ENCODE measurements at regions not wholly inside any gene's neighbourhood (a gene's known extent, or its start where the extent isn't known, plus 50 kb on each side); places are given as distances from the start of the nearest gene placed in this dataset.

DNA sequence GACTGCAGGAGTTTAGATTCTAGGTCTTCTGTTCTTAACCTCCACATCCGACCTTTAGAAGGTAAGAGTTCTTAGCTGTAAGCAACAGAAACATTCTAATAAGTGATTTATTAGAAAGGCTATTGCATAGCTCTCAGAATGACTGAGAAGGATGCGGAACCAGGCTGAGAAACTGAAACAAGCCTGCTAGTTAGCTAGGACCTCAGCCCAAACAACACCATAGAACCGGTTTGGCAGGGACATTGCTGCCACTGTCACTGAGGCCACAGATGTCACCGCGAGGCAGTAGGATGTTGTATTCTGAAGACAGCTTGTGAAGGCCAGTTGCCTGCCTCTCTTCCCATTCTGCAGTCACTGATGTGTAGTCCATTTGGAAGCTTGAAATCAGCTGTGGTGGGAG is 160.0 kb upstream of the ARX start:
- Mint-ChIP-seq H3K36me3 (ENCODE audit: low read depth) (no peaks in the 10 kb centered on the region), H3K4me1 (ENCODE audit: low read depth) (no peaks in the 10 kb centered on the region), H3K27ac (no peak overlapping the region), H3K9me3 (no peaks in the 10 kb centered on the region), H3K27me3 (peaks cover 10% of the 10 kb centered on the region), H3K4me3 (no peak overlapping the region)
- H3K4me1 ChIP-seq (ENCODE audit: insufficient read depth, low read length) = no peaks in the 10 kb centered on the region
- H3K4me3 ChIP-seq (ENCODE audit: low read length) = no peak overlapping the region
- intact Hi-C loops (cut with DNase I, micrococcal nuclease) = no loop called here
- ATAC-seq (ENCODE audit: poor library complexity) (no peak), DNase-seq (no peak)
- no peaks in the 10 kb centered on the region for H3K27me3 ChIP-seq (ENCODE audit: control insufficient read depth in 1 of 2, insufficient read depth in 2 of 2, low read length in 2 of 2)
- TF ChIP-seq, protein P1, sequence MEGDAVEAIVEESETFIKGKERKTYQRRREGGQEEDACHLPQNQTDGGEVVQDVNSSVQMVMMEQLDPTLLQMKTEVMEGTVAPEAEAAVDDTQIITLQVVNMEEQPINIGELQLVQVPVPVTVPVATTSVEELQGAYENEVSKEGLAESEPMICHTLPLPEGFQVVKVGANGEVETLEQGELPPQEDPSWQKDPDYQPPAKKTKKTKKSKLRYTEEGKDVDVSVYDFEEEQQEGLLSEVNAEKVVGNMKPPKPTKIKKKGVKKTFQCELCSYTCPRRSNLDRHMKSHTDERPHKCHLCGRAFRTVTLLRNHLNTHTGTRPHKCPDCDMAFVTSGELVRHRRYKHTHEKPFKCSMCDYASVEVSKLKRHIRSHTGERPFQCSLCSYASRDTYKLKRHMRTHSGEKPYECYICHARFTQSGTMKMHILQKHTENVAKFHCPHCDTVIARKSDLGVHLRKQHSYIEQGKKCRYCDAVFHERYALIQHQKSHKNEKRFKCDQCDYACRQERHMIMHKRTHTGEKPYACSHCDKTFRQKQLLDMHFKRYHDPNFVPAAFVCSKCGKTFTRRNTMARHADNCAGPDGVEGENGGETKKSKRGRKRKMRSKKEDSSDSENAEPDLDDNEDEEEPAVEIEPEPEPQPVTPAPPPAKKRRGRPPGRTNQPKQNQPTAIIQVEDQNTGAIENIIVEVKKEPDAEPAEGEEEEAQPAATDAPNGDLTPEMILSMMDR (IDR thresholded peaks at IDR 0.05) = no peak
- ChIA-PET CTCF (no interaction called here), POLR2A (no interaction called here)
- no peak overlapping the region for H3K27ac ChIP-seq (ENCODE audit: low read depth in 1 of 2, low read length in 2 of 2)
- H3K9me3 ChIP-seq (ENCODE audit: control insufficient read depth in 1 of 2, insufficient read depth in 1 of 2, low read length in 2 of 2) = no peaks in the 10 kb centered on the region
- H3K36me3 ChIP-seq (ENCODE audit: insufficient read depth, low read length) = no peaks in the 10 kb centered on the region

DNA sequence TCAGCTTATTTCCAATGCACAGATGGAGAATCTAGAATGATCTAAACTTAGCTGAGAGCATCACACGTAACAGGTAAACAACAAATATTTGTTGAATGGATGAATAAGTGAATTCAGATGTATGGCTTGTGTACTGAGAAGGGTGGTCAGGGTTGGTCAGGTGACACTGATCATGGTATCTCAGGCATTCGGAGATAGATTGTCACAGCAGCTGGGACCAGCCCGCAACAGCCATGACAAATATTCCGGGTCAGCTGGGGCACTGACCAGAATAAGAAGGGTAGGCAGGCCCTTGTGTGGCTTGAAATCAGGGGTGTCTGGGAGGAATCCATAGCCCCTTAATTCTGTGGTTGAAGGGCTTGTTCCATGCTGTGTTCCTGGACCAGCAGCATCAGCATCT is 159.4 kb upstream of the ARX start:
- Histone ChIP-seq H3K4me1 (ENCODE audit: insufficient read depth, low read length) (no peaks in the 10 kb centered on the region), H3K4me3 (ENCODE audit: low read length) (no peak overlapping the region), H3K27ac (ENCODE audit: low read depth in 1 of 2, low read length in 2 of 2) (no peak overlapping the region), H3K9me3 (ENCODE audit: control insufficient read depth in 1 of 2, insufficient read depth in 1 of 2, low read length in 2 of 2) (no peaks in the 10 kb centered on the region), H3K36me3 (ENCODE audit: insufficient read depth, low read length) (no peaks in the 10 kb centered on the region), H3K27me3 (ENCODE audit: control insufficient read depth in 1 of 2, insufficient read depth in 2 of 2, low read length in 2 of 2) (no peaks in the 10 kb centered on the region)
- DNase-seq (no peak), ATAC-seq (ENCODE audit: poor library complexity) (no peak)
- H3K4me1 Mint-ChIP-seq (ENCODE audit: low read depth) = no peaks in the 10 kb centered on the region
- ChIA-PET CTCF (no interaction called here), POLR2A (no interaction called here)
- TF ChIP-seq, protein P1 (IDR thresholded peaks at IDR 0.05) = no peak
- H3K9me3 Mint-ChIP-seq = no peaks in the 10 kb centered on the region
- peaks cover 5% of the 10 kb centered on the region for H3K27me3 Mint-ChIP-seq
- H3K4me3 Mint-ChIP-seq = no peak overlapping the region
- no peak overlapping the region for H3K27ac Mint-ChIP-seq
- intact Hi-C loops (cut with DNase I, micrococcal nuclease) = no loop called here
- H3K36me3 Mint-ChIP-seq (ENCODE audit: low read depth) = no peaks in the 10 kb centered on the region

DNA sequence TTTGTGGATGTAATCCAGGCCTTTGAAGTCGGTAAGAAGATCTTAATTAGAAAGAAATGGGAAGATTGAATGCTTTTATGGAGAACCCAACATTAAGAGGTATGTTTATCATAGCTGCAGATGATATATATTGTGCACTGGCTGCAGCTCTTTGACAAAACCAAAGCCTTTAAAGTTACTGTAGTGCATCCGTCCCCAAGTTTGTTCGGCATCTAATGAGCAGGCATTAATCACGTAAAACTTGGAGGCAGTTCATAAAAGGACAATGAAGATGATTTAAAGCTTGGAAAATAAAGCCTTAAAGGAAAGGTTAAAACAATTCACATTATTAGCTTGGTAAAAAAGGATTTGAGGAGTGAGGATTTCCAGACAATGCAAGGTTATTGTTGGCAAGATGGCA is 150.8 kb upstream of the ARX start:
- ATAC-seq (ENCODE audit: poor library complexity) (no peak), DNase-seq (no peak)
- ChIA-PET POLR2A (no interaction called here), CTCF (no interaction called here)
- Mint-ChIP-seq H3K27me3 (peaks cover 11% of the 10 kb centered on the region), H3K27ac (no peak overlapping the region), H3K36me3 (ENCODE audit: low read depth) (no peaks in the 10 kb centered on the region), H3K4me3 (no peak overlapping the region), H3K9me3 (no peaks in the 10 kb centered on the region), H3K4me1 (ENCODE audit: low read depth) (no peaks in the 10 kb centered on the region)
- H3K4me1 ChIP-seq (ENCODE audit: insufficient read depth, low read length) = no peaks in the 10 kb centered on the region
- intact Hi-C loops (cut with DNase I, micrococcal nuclease) = no loop called here
- H3K9me3 ChIP-seq (ENCODE audit: control insufficient read depth in 1 of 2, insufficient read depth in 1 of 2, low read length in 2 of 2) = no peaks in the 10 kb centered on the region
- H3K27me3 ChIP-seq (ENCODE audit: control insufficient read depth in 1 of 2, insufficient read depth in 2 of 2, low read length in 2 of 2) = no peaks in the 10 kb centered on the region
- no peaks in the 10 kb centered on the region for H3K36me3 ChIP-seq (ENCODE audit: insufficient read depth, low read length)
- H3K4me3 ChIP-seq (ENCODE audit: low read length) = no peak overlapping the region
- H3K27ac ChIP-seq (ENCODE audit: low read depth in 1 of 2, low read length in 2 of 2) = no peak overlapping the region
- TF ChIP-seq, protein P1 (IDR thresholded peaks at IDR 0.05) = no peak

Data from CD4-positive, alpha-beta T cell (primary cell).